H1 (cell line): ENCODE measurements at regions not wholly inside any gene's neighbourhood (a gene's known extent, or its start where the extent isn't known, plus 50 kb on each side); places are given as distances from the start of the nearest gene placed in this dataset.

Source experiments
- CTCF ChIA-PET: fragments of 300-600 bp; sonication (Branson Sonifier 250); formaldehyde crosslinking; loops from one replicate; lab custom pipeline; 2021; ENCODE audit not compliant: partially characterized antibody; lab: Charles Lee
- POLR2A ChIA-PET: fragments of 300-600 bp; sonication (Branson Sonifier 250); formaldehyde crosslinking; loops from one replicate; lab custom pipeline; 2021; ENCODE audit warnings: inconsistent platforms; ENCODE audit not compliant: partially characterized antibody; lab: Charles Lee
- DNase-seq, 2 experiments: peaks; one replicate each; pipeline versions ENCODE4 v3.0.0 to v3.0.0-alpha.2; 2010 to 2022; ENCODE audit warnings: low spot score in 2 of 2, low read depth in 1 of 2, mixed read lengths in 1 of 2
- FAIRE-seq: peaks from 2 replicates; lab custom pipeline; 2011; peaks lifted over from hg19 to GRCh38; lab: Jason Lieb, UNC
- H2AFZ ChIP-seq: 2 replicates; pipeline ENCODE4 v1.8.1; 2012; ENCODE audit warnings: low read length, inconsistent platforms
- H2AK5ac ChIP-seq: 2 replicates; pipeline ENCODE4 v1.6.1; 2013; ENCODE audit warnings: low read depth, low read length
- H2BK120ac ChIP-seq: replicated peaks from 2 replicates; pipeline ENCODE3; 2013; ENCODE audit warnings: low read depth, low read length, inconsistent platforms
- H2BK12ac ChIP-seq: 2 replicates; pipeline ENCODE4 v1.6.1; 2013; ENCODE audit warnings: low read depth, low read length
- H2BK15ac ChIP-seq: 2 replicates; pipeline ENCODE4 v1.6.1; 2013; ENCODE audit warnings: low read length
- H2BK20ac ChIP-seq: 2 replicates; pipeline ENCODE4 v1.6.1; 2013; ENCODE audit warnings: low read length
- H2BK5ac ChIP-seq: 2 replicates; pipeline ENCODE4 v1.6.1; 2013; ENCODE audit warnings: low read depth, low read length
- H3K14ac ChIP-seq: 2 replicates; pipeline ENCODE4 v1.6.1; 2013; ENCODE audit warnings: inconsistent platforms; ENCODE audit not compliant: insufficient read length
- H3K18ac ChIP-seq: 2 replicates; pipeline ENCODE4 v1.6.1; 2013; ENCODE audit warnings: low read length; ENCODE audit errors: extremely low read depth
- H3K23ac ChIP-seq: 2 replicates; pipeline ENCODE4 v1.6.1; 2013; ENCODE audit warnings: inconsistent platforms; ENCODE audit not compliant: insufficient read length
- H3K23me2 ChIP-seq: 2 replicates; pipeline ENCODE4 v1.6.1; 2013; ENCODE audit warnings: low read depth, low read length
- H3K27ac ChIP-seq: 2 replicates; pipeline ENCODE4 v1.6.1; 2011; ENCODE audit warnings: low read depth, low read length, inconsistent platforms
- H3K27me3 ChIP-seq, 4 experiments: replicated peaks in 1 of 4; 1 replicate in 1 of 4; 2 replicates in 3 of 4; pipeline versions ENCODE4 v1.6.1 to v1.8.1; 2011 to 2013; ENCODE audit warnings: low read length in 3 of 4, mild to moderate bottlenecking in 3 of 4, inconsistent platforms in 2 of 4, mixed read lengths in 2 of 4, moderate library complexity in 1 of 4; ENCODE audit not compliant: control insufficient read depth in 3 of 4, insufficient read depth in 3 of 4; ENCODE audit errors: extremely low read depth in 1 of 4
- H3K36me3 ChIP-seq, 4 experiments: 2 replicates each; pipeline versions ENCODE4 v1.6.1 to v1.8.1; 2011 to 2013; ENCODE audit warnings: mild to moderate bottlenecking in 4 of 4, low read length in 3 of 4, moderate library complexity in 2 of 4, control low read depth in 1 of 4, inconsistent platforms in 1 of 4; ENCODE audit not compliant: insufficient read depth in 4 of 4, control insufficient read depth in 2 of 4
- H3K4ac ChIP-seq: replicated peaks from 2 replicates; pipeline ENCODE3; 2013; ENCODE audit warnings: low read length, low read depth, mixed read lengths, inconsistent platforms; ENCODE audit not compliant: insufficient read length
- H3K4me1 ChIP-seq, 4 experiments: replicated peaks in 1 of 4; 1 replicate in 1 of 4; 2 replicates in 3 of 4; pipeline versions ENCODE4 v1.6.1 to v1.8.1; 2011 to 2013; ENCODE audit warnings: low read length in 3 of 4, inconsistent platforms in 2 of 4, mixed read lengths in 1 of 4; ENCODE audit not compliant: insufficient read depth in 4 of 4, control insufficient read depth in 3 of 4
- H3K4me2 ChIP-seq, 2 experiments: 2 replicates each; pipeline versions ENCODE4 v1.6.1 to v1.8.1; 2011 to 2013; ENCODE audit warnings: low read depth in 2 of 2, low read length in 2 of 2, control low read depth in 1 of 2, inconsistent platforms in 1 of 2, mild to moderate bottlenecking in 1 of 2; ENCODE audit not compliant: insufficient read depth in 1 of 2
- H3K4me3 ChIP-seq, 4 experiments: fragments of 200-600, 300-600 bp in 1 of 4; sonication (generic), shearing (Covaris generic), sonication (Bioruptor Twin) in 1 of 4; 2 replicates each; pipeline versions ENCODE4 v1.5.1 to v1.8.1; 2011 to 2016; ENCODE audit warnings: low read length in 4 of 4, low read depth in 3 of 4, control low read depth in 2 of 4, inconsistent platforms in 2 of 4, mild to moderate bottlenecking in 2 of 4, mixed read lengths in 1 of 4, moderate library complexity in 1 of 4; ENCODE audit not compliant: insufficient read depth in 2 of 4; ENCODE audit errors: extremely low read depth in 1 of 4
- H3K56ac ChIP-seq: replicated peaks from 2 replicates; pipeline ENCODE3; 2013; ENCODE audit warnings: low read depth, mild to moderate bottlenecking, mixed read lengths, low read length, inconsistent platforms; ENCODE audit not compliant: insufficient read length
- H3K79me1 ChIP-seq: 2 replicates; pipeline ENCODE4 v1.6.1; 2013; ENCODE audit warnings: low read depth, low read length, control low read depth
- H3K79me2 ChIP-seq, 2 experiments: 2 replicates each; pipeline versions ENCODE4 v1.6.1 to v1.8.1; 2012 to 2013; ENCODE audit warnings: low read length in 2 of 2, mild to moderate bottlenecking in 2 of 2, inconsistent platforms in 1 of 2; ENCODE audit not compliant: insufficient read depth in 2 of 2, control insufficient read depth in 1 of 2
- H3K9ac ChIP-seq, 4 experiments: replicated peaks in 1 of 4; 1 replicate in 1 of 4; 2 replicates in 3 of 4; pipeline versions ENCODE4 v1.6.1 to v1.8.1; 2011 to 2013; ENCODE audit warnings: low read depth in 3 of 4, low read length in 3 of 4, control low read depth in 2 of 4, mild to moderate bottlenecking in 2 of 4, moderate library complexity in 2 of 4, inconsistent platforms in 1 of 4; ENCODE audit errors: extremely low read depth in 1 of 4
- H3K9me3 ChIP-seq, 2 experiments: 2 replicates each; pipeline versions ENCODE4 v1.6.1 to v1.8.1; 2012 to 2013; ENCODE audit warnings: mild to moderate bottlenecking in 2 of 2, moderate library complexity in 2 of 2, control low read depth in 1 of 2, inconsistent platforms in 1 of 2, low read depth in 1 of 2, low read length in 1 of 2, mixed read lengths in 1 of 2; ENCODE audit not compliant: insufficient read depth in 2 of 2
- H4K20me1 ChIP-seq, 2 experiments: replicated peaks in 1 of 2; 2 replicates each; pipeline versions ENCODE3 to v1.8.1; 2011 to 2013; ENCODE audit warnings: inconsistent platforms in 2 of 2, low read length in 2 of 2, mild to moderate bottlenecking in 1 of 2; ENCODE audit not compliant: insufficient read depth in 2 of 2, control insufficient read depth in 1 of 2
- H4K5ac ChIP-seq: 2 replicates; pipeline ENCODE4 v1.6.1; 2013; ENCODE audit warnings: low read length, low read depth, mixed read lengths, inconsistent platforms; ENCODE audit not compliant: insufficient read length
- H4K8ac ChIP-seq: 2 replicates; pipeline ENCODE4 v1.8.0; 2013; ENCODE audit warnings: mild to moderate bottlenecking, moderate library complexity, low read length, inconsistent platforms; ENCODE audit not compliant: insufficient read depth; ENCODE audit errors: extremely low read depth
- H4K91ac ChIP-seq: replicated peaks from 2 replicates; pipeline ENCODE3; 2013; ENCODE audit warnings: low read length, mixed read lengths, inconsistent platforms; ENCODE audit not compliant: insufficient read length
- CHD1 ChIP-seq: IDR thresholded peaks from 2 replicates; pipeline ENCODE4 v1.6.1; 2012; ENCODE audit warnings: low read depth, low read length, improper control_type of control experiment
- EGR1 ChIP-seq: IDR thresholded peaks from 2 replicates; pipeline ENCODE4 v1.6.1; 2011; ENCODE audit warnings: low read depth, low read length, borderline replicate concordance
- GTF2F1 ChIP-seq: IDR thresholded peaks from 2 replicates; pipeline ENCODE4 v1.6.1; 2012; ENCODE audit warnings: low read depth, low read length, improper control_type of control experiment, borderline replicate concordance
- NRF1 ChIP-seq: IDR thresholded peaks from 2 replicates; pipeline ENCODE4 v1.6.1; 2011; ENCODE audit warnings: mild to moderate bottlenecking, low read depth, low read length, improper control_type of control experiment
- POLR2A ChIP-seq, 2 experiments: IDR thresholded peaks; 1 replicate in 1 of 2; 2 replicates in 1 of 2; pipeline ENCODE4 v1.6.1; 2011; ENCODE audit warnings: low read depth in 2 of 2, low read length in 2 of 2, mild to moderate bottlenecking in 2 of 2; ENCODE audit errors: control extremely low read depth in 1 of 2
- POU5F1 ChIP-seq: IDR thresholded peaks from 2 replicates; pipeline ENCODE4 v1.6.1; 2011; ENCODE audit warnings: low read depth, mild to moderate bottlenecking, low read length, moderate library complexity
- RNF2 ChIP-seq: fragments of 200-900, 300-1000 bp; sonication (generic); IDR thresholded peaks from 2 replicates; pipeline ENCODE4 v1.7.1; 2016; ENCODE audit warnings: borderline replicate concordance, low read depth, mild to moderate bottlenecking, antibody characterized with exemption, low read length; ENCODE audit not compliant: poor library complexity, severe bottlenecking; ENCODE audit errors: missing control alignments
- RXRA ChIP-seq: IDR thresholded peaks from 2 replicates; pipeline ENCODE4 v1.6.1; 2011; ENCODE audit warnings: low read depth, mild to moderate bottlenecking, low read length, moderate library complexity; ENCODE audit not compliant: insufficient read depth
- SIN3A ChIP-seq, 2 experiments: IDR thresholded peaks in 1 of 2; conservative IDR thresholded peaks in 1 of 2; 2 replicates each; pipeline ENCODE4 v1.6.1; 2011 to 2012; ENCODE audit warnings: low read length in 2 of 2, improper control_type of control experiment in 1 of 2, low read depth in 1 of 2, mild to moderate bottlenecking in 1 of 2
- SP1 ChIP-seq: IDR thresholded peaks from 2 replicates; pipeline ENCODE4 v1.6.1; 2011; ENCODE audit warnings: low read depth, low read length
- TCF12 ChIP-seq: IDR thresholded peaks from 2 replicates; pipeline ENCODE4 v1.6.1; 2011; ENCODE audit warnings: low read depth, mild to moderate bottlenecking, low read length
- YY1 ChIP-seq: IDR thresholded peaks from 2 replicates; pipeline ENCODE4 v1.6.1; 2011; ENCODE audit warnings: low read depth, mild to moderate bottlenecking, low read length
- WGBS, 2 experiments: shearing (Covaris generic) in 1 of 2; methylation state at CpG; one replicate each; pipeline versions ENCODE4 v1.1.6 to v1.1.7; 2013 to 2015; ENCODE audit warnings: low lambda C conversion rate in 2 of 2, mixed read lengths in 2 of 2, inconsistent platforms in 1 of 2, low coverage in 1 of 2, missing lambda C conversion rate in 1 of 2; ENCODE audit not compliant: insufficient replicate concordance in 2 of 2, insufficient coverage in 1 of 2, insufficient read length in 1 of 2; ENCODE audit errors: extremely low coverage in 1 of 2, missing lambda C conversion rate in 1 of 2; 5-methylcytosine and 5-hydroxymethylcytosine counted together

DNA sequence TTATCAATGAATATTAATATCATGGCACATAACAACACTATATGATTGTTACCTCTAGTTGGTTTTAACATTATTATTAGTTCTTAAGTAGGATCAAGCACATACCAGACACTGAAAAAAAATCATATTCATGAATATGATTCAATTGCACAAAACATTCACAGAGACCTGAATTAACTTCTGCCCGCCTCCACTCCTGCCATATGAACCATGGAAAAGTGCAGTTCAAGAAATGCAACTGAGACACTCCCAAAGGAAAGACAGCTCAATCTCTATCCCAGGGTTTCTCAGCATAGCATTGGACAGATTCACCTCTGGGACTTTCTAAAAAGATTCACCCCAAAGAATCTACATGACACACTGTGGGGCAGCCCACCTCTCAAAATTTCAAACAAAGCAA is 103.5 kb upstream of the KCNIP4 start:
- Histone ChIP-seq H3K4ac (no peak overlapping the region), H3K14ac (no peak overlapping the region), H2BK120ac (no peak overlapping the region), H4K20me1 (peaks cover 0 to 1% of the 10 kb centered on the region in 2 experiments), H3K4me2 (no peak overlapping the region), H3K36me3 (no peaks in the 10 kb centered on the region), H2BK12ac (no peak overlapping the region), H2AK5ac (no peak overlapping the region), H4K8ac (no peak overlapping the region), H3K56ac (no peak overlapping the region), H3K18ac (no peak overlapping the region), H2AFZ (no peak overlapping the region), H2BK5ac (no peak overlapping the region), H3K79me1 (no peaks in the 10 kb centered on the region; the same call in 1 of the 2 replicates), H4K5ac (no peak overlapping the region), H2BK20ac (no peak overlapping the region), H3K4me1 (no peaks in the 10 kb centered on the region), H3K4me3 (no peak overlapping the region), H3K27ac (no peak overlapping the region), H3K9ac (no peak overlapping the region), H4K91ac (no peak overlapping the region), H3K27me3 (no peaks in the 10 kb centered on the region), H3K79me2 (no peaks in the 10 kb centered on the region), H2BK15ac (no peak overlapping the region), H3K9me3 (no peaks in the 10 kb centered on the region), H3K23me2 (peaks cover 2% of the 10 kb centered on the region; the same call in 1 of the 2 replicates), H3K23ac (no peak overlapping the region)
- FAIRE-seq (no peak), DNase-seq (no peak)
- ChIA-PET POLR2A (no interaction called here), CTCF (no interaction called here)
- TF ChIP-seq POU5F1 (no peak), SIN3A (conservative IDR thresholded peaks at IDR 0.05 in 1 of 2, IDR thresholded peaks at IDR 0.05 in 1 of 2; ENCODE audit: low read depth in 1 of 2, low read length in 2 of 2) (no peak), RNF2 (no peak), TCF12 (no peak), RXRA (no peak), CHD1 (no peak), SP1 (no peak), NRF1 (no peak), EGR1 (no peak), YY1 (no peak), GTF2F1 (no peak), POLR2A (IDR thresholded peaks at IDR 0.05; ENCODE audit: control extremely low read depth in 1 of 2, low read depth in 2 of 2, low read length in 2 of 2) (no peak)
- WGBS, 2 experiments, result 94% methylated on average over 1 of the region's 1 CpG; no CpG with 5 or more reads in 1 of the 2 experiments
